Sigmoid colon (tissue), 4 donors: ENCODE measurements at regions not wholly inside any gene's neighbourhood (a gene's known extent, or its start where the extent isn't known, plus 50 kb on each side); places are given as distances from the start of the nearest gene placed in this dataset.

Experiments used
- CTCF ChIP-seq, 4 experiments: fragments of 450-650 bp in 3 of 4; fragments of 200-600 bp in 1 of 4; IDR thresholded peaks; one replicate each; pipeline ENCODE4 v1.5.1; 2016 to 2019; ENCODE audit warnings: antibody characterized with exemption in 4 of 4, mild to moderate bottlenecking in 3 of 4, moderate library complexity in 2 of 4
- POLR2AphosphoS5 ChIP-seq, 4 donors: sonication (generic); formaldehyde crosslinking; IDR thresholded peaks; one replicate each; pipeline ENCODE4 v1.6.1; 2017; ENCODE audit warnings: antibody characterized with exemption in 4 of 4

DNA sequence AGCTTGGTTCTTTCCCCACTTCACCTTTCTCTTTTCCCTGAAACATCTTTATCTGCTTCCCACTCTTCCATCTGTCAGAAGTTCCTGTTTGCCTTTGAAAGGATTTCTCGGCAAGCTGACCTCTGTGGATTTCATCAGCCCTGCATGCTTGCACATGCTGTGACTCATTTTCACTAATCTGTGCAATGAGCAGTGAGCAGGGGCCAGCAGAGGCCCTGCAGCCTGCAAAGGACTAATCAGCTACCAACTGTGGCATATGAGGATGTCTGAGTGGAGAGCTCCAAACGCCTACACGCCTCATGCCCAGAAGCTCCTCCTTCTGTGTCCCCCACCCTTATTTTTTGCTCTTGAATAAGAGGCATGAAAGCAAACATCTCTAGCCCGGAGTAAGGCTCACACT, 333.0 kb upstream of the SEMA6D start:
- TF ChIP-seq POLR2AphosphoS5 (IDR thresholded peaks at IDR 0.05), result no peak
- TF ChIP-seq CTCF (IDR thresholded peaks at IDR 0.05), result no peak
